ENCODE measurements at regions not wholly inside any gene's neighbourhood (a gene's known extent, or its start where the extent isn't known, plus 50 kb on each side); places are given as distances from the start of the nearest gene placed in this dataset.

DNA sequence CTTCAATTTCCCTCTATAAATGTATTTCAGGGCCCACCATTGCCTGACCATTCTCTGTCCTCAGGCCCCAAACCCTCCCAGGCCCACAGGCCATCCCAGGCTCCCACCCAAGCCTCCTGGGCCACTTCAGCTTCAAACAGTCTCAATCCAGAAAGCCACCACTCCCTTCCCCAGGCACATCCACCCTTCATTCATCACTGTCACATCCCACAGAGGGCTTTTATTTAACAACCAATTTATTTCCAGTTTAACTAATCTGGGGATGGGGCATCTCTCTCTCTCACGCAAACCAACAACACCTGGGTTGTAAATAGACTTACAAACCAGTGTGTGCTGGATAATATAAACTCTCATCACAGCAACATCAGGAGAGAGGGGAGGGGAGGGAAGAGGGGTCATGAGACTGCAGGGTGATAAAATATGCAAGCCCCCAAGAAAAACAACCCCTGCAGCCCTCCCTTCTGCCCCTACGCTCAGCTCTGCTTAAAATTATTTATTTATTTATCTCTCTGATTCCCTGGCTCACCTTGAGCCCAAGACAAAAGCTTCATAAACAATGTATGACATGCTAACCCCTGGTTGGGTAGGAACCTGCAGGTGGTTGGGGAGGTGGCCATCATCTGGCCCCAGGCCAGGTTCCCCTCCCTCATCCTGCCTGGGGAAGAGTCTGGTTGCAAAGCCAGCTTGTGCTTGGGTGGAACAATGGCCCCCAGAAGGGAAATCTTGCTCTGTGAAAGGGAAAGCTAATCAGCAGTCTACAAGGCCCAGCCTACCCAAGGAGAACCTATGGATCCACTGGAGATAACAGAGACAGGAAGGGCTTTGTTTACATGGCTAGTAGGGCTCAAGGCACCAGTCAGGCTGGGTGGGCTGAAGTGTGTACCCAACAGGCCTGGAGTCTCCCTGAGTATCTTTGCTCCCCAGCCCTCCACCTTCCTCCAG is 359.2 kb downstream of the BUD13 start:
- peaks cover 37% of the 10 kb centered on the region for H3K4me1 Mint-ChIP-seq
- H3K27me3 Mint-ChIP-seq (ENCODE audit: low read depth): peaks cover 8% of the 10 kb centered on the region
- no peaks in the 10 kb centered on the region for H3K9me3 Mint-ChIP-seq
- no peaks in the 10 kb centered on the region for H3K36me3 Mint-ChIP-seq (ENCODE audit: low read depth)
- peak overlapping the region; percentile 68 to 98 (median 88) for H3K27ac Mint-ChIP-seq
- TF ChIP-seq, protein P1, sequence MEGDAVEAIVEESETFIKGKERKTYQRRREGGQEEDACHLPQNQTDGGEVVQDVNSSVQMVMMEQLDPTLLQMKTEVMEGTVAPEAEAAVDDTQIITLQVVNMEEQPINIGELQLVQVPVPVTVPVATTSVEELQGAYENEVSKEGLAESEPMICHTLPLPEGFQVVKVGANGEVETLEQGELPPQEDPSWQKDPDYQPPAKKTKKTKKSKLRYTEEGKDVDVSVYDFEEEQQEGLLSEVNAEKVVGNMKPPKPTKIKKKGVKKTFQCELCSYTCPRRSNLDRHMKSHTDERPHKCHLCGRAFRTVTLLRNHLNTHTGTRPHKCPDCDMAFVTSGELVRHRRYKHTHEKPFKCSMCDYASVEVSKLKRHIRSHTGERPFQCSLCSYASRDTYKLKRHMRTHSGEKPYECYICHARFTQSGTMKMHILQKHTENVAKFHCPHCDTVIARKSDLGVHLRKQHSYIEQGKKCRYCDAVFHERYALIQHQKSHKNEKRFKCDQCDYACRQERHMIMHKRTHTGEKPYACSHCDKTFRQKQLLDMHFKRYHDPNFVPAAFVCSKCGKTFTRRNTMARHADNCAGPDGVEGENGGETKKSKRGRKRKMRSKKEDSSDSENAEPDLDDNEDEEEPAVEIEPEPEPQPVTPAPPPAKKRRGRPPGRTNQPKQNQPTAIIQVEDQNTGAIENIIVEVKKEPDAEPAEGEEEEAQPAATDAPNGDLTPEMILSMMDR (IDR thresholded peaks at IDR 0.05; ENCODE audit: unreplicated experiment in 3 of 3): no peak
- peak overlapping the region in 1 of 3 experiments; percentile 24 for H3K4me3 Mint-ChIP-seq

DNA sequence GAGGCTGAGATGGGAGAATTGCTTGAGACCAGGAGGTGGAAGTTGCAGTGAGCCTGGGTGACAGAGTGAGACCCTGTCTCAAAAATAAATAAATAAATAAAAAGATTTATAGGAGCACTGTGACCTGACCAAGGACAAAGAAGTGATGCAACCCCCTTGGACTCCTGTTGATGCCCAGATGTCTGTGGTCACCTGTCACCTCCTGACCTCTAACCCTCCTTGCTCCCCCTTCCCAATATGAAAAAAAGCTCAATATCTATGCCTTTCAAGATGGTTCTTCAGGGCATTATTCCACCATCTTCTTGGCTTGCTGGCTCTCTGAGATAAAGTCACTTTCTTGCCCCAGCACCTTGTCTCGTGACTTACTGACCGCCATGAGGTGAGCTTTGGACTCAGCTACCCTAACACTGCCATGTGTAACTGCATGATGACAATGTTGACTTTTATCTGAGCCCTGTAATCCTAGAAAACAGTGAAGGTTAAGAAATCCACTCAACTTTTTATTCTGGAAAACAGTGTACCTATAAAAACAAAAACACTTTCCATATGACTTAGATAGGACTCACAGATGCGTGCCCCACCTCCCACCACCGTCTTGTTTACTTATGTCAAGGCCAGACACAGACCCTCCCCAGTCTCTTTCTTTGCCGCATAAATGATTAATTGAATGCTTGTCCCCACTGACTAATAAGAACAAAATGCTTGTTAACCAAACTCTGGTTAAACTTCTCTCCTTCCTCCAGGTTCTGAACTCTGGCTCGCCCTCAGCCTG is 360.5 kb downstream of the BUD13 start:
- Mint-ChIP-seq H3K4me1 (peaks cover 29% of the 10 kb centered on the region), H3K9me3 (no peaks in the 10 kb centered on the region), H3K27ac (peak overlapping the region; percentile 68 to 91 (median 88)), H3K4me3 (no peak overlapping the region), H3K36me3 (ENCODE audit: low read depth) (no peaks in the 10 kb centered on the region), H3K27me3 (ENCODE audit: low read depth) (peaks cover 8% of the 10 kb centered on the region)
- TF ChIP-seq, protein P1 (IDR thresholded peaks at IDR 0.05; ENCODE audit: unreplicated experiment in 3 of 3): no peak

DNA sequence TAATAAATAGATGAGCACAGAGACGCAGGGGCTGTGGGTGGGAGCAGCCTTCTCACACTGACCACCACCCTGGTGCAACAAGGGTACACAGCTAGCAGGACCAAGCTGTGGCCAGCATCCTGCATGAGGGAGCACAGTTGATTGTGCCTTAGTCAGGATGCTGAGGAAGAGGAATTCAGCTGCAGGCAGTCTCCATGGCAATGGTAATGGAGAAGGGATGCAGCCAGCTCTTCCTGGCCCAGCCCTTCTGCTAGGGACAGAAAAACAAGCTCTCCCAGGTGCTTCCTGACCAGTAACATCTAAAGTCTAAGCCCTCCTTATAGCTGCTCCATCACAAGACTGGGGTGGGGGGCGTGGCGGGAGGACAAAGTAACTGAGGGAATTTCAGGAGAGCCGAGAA is 363.5 kb downstream of the BUD13 start:
- H3K27me3 Mint-ChIP-seq (ENCODE audit: low read depth): peaks cover 14% of the 10 kb centered on the region
- H3K36me3 Mint-ChIP-seq (ENCODE audit: low read depth): no peaks in the 10 kb centered on the region
- no peaks in the 10 kb centered on the region for H3K9me3 Mint-ChIP-seq
- H3K4me3 Mint-ChIP-seq: no peak overlapping the region
- no peak overlapping the region for H3K27ac Mint-ChIP-seq
- H3K4me1 Mint-ChIP-seq: peaks cover 18% of the 10 kb centered on the region
- TF ChIP-seq, protein P1 (IDR thresholded peaks at IDR 0.05; ENCODE audit: unreplicated experiment in 3 of 3): no peak

DNA sequence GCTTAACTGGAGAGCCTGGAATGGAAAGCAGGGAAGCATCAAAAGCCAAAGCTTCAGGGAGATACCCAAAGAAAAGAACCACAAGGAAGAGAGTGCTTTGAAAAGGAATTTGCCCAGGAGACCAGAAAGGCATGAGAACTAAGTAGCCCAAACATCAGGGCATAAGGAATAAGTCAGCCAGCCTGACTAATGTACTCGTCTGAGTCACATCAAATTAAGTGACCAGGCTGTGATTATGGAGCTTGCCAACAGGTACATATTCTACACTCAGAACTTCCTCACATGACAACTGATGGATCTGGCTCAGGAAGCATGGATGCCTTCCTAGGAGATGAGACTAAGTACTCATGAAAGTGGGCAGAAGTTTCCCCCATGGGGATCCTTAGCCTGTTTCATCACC is 366.7 kb downstream of the BUD13 start:
- H3K4me3 Mint-ChIP-seq: no peak overlapping the region
- no peaks in the 10 kb centered on the region for H3K9me3 Mint-ChIP-seq
- H3K36me3 Mint-ChIP-seq (ENCODE audit: low read depth): no peaks in the 10 kb centered on the region
- H3K4me1 Mint-ChIP-seq: peaks cover 5% of the 10 kb centered on the region
- TF ChIP-seq, protein P1 (IDR thresholded peaks at IDR 0.05; ENCODE audit: unreplicated experiment in 3 of 3): no peak
- no peak overlapping the region for H3K27ac Mint-ChIP-seq
- peaks cover 10% of the 10 kb centered on the region for H3K27me3 Mint-ChIP-seq (ENCODE audit: low read depth)

DNA sequence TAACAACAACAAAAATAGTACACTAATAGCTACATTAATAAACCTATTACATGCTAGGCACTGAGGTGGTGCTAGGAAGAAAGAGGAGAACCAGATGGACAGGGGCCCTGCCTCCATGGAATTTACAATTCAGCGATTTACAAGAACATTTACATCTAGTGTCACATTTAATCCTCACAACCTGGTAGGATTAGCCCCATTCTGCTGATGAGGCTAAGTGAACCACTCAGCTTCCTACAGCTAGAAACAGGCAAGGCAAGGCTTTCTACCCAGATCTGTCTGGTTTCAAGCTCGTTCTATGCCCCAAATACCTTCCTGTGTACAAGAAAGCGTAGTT is 368.4 kb downstream of the BUD13 start:
- Mint-ChIP-seq H3K4me1 (peaks cover 5% of the 10 kb centered on the region), H3K27me3 (ENCODE audit: low read depth) (peaks cover 10% of the 10 kb centered on the region), H3K4me3 (no peak overlapping the region), H3K36me3 (ENCODE audit: low read depth) (no peaks in the 10 kb centered on the region), H3K9me3 (no peaks in the 10 kb centered on the region), H3K27ac (no peak overlapping the region)
- TF ChIP-seq, protein P1 (IDR thresholded peaks at IDR 0.05; ENCODE audit: unreplicated experiment in 3 of 3): no peak
